HG03135 (cell line): ENCODE measurements at regions not wholly inside any gene's neighbourhood (a gene's known extent, or its start where the extent isn't known, plus 50 kb on each side); places are given as distances from the start of the nearest gene placed in this dataset.
"Not testable (repeated sequence)": the region's sequence is repeated elsewhere in the genome, so short reads cannot be mapped to it uniquely, and the experiment has no call there.

Experiments used
- ATAC-seq: cut with Tn5 transposase; IDR thresholded peaks from one replicate; pipeline ENCODE4 v1.9.1; 2021; ENCODE audit warnings: mild to moderate bottlenecking, moderate library complexity; ENCODE audit not compliant: unreplicated experiment

DNA sequence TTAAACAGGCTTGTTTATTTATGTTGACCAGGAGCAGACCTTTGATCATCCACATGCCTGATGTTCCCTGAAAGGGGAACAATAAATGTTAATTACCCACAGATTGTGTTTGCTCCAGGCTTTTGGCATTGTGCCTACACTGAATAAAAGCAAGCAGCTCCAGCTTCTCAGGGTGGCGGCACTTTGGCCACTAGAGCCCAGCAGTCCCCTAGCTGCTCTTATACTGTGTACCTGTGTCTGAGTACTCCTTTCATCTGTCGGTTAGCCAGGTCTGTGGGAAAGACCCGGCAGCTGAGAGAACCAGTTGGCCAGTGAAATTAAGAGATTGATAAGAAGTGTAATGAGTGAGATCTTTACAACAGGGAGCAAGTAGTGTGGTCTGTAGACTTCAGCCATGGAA is 254.8 kb upstream of the FTMT start:
- ATAC-seq = no peak

GRCh38 chr5:121608826-121609225 is 242.9 kb upstream of the FTMT start:
- no peak for ATAC-seq

DNA sequence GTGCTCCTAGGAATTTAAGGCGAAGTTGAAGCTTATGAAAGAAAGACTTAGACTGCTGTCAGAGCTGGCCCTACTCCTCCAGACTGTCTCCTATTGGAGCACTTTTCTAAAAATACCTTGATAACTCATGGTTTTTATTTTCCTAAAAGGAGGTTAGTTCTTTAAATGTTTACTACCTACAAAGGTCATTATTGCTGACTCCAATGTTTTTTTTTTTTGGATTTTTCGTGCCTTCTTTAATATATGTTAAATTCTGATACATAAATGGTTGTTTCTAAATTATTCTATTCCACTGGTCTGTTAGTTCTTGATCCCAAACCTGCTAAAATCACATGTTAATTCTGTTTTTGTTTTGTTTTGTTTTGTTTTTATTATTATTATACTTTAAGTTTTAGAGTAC is 227.6 kb upstream of the FTMT start:
- no peak for ATAC-seq

DNA sequence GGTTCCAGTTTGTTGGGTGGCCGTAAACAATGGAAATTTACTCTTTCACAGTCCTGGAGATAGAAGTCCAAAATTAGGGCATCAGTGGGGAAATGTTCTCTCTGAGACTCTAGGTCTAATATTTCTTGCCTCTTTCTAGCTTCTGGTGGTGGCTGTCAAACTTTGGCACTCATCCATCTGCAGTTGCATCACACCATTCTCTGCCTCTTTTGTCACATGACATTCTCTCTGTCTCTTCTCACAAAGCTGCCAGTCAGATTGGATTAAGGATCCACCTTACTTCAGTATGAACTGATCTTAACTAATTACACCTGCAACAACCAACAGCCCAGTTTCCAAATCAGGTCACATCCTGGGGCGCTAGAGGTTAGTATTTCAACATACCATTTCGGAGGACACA is 222.9 kb upstream of the FTMT start:
- ATAC-seq = no peak

- no peak for ATAC-seq
These were observed 221.3 kb upstream of the FTMT start for GRCh38 chr5:121630402-121630801.

- no peak for ATAC-seq
These were observed 216.7 kb upstream of the FTMT start for GRCh38 chr5:121634946-121635345.

- ATAC-seq = no peak
These were observed 213.6 kb upstream of the FTMT start for GRCh38 chr5:121638126-121638525.

DNA sequence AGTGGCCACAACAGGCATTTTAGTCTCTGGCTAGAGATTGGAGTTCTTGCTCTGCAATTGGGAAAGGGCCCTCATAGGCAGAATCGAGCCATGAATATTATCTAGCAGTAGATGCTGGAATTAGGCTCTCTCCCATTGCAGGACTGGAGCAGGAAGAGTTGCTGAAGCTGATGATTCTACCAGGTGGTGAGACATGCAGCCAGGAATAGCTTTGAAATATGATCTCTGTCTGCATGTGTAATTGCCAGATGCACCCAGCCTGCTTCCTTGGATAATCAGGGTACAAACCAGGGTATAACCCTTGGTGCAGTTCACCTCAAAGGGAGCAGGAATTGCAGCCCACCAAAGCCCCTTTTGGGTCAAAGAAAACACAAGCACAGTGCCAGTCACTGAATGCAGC is 211.4 kb upstream of the FTMT start:
- no peak for ATAC-seq

DNA sequence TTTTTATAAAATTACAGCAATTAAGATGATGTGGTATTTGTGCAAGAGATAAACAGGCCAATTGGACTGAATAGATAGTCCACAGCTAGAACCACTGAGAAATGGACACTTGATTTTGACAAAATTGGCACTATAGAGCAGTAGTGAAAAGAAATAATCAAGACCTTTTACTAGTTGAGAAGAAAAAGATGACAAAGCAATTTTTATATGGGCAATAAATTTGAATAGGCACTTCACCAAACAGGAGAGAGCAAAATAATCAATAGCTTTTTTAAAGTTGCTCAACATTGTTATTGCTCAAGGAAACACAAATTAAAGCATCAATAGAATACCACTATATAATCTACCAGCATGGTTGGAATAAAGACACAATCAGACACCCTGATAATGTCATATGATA is 193.5 kb upstream of the FTMT start:
- ATAC-seq = no peak

- no peak for ATAC-seq
These were observed 191.5 kb upstream of the FTMT start for GRCh38 chr5:121660142-121660541.

DNA sequence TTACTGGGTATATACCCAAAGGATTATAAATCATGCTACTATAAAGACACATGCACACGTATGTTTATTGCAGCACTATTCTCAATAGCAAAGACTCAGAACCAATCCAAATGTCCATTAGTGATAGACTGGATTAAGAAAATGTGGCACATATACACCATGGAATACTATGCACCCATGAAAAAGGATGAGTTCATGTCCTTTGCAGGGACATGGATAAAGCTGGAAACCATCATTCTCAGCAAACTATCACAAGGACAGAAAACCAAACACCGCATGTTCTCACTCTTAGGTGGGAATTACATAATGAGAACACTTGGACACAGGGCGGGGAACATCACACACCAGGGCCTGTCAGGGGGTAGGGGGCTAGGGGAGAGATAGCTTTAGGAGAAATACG is 186.1 kb upstream of the FTMT start:
- not testable (repeated sequence) for ATAC-seq

GRCh38 chr5:121667292-121667691 is 184.4 kb upstream of the FTMT start:
- no peak for ATAC-seq

DNA sequence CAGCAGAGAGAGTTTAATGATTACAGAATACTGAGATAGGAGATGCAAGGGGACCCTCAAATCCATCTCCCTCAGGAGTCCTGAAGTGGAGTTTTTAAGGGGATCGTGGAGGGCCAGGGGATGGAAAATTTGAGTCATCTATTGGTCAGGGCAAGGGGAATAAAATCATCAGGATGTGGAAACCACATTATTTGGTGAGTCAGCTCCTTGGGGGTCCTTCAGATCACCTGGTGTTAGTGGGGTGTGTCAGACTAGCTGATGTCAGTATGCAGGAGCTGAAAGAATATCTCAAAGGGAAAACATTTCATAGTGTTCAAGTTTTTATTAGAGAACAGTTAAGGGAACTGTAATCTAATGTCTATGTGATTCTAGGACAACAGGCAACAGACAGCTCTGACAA is 183.0 kb upstream of the FTMT start:
- ATAC-seq = no peak

GRCh38 chr5:121671624-121672023 is 180.1 kb upstream of the FTMT start:
- ATAC-seq = no peak

DNA sequence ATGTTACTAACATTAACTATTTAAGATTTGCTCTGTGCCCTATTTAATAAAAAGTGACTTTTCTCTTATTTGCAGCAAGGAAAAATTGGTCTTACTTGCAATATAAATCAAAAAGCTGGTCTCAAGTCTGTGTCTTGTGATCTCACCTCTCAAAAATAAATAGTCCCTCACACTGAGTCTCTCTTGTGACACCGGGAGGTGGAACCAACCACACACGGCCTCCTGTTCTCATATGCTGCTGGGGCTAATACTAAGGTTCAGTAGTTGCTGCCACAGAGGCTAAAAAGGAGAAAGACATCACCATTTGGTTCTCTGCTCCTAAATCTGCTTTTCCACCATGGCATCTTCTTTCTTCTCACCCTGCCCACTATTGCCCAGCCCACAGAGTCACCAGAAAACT is 175.8 kb upstream of the FTMT start:
- no peak for ATAC-seq

- no peak for ATAC-seq
These were observed 170.3 kb upstream of the FTMT start for GRCh38 chr5:121681229-121681855.

GRCh38 chr5:121688126-121688525 is 163.6 kb upstream of the FTMT start:
- ATAC-seq = no peak

- no peak for ATAC-seq
These were observed 162.9 kb upstream of the FTMT start for GRCh38 chr5:121688781-121689180.

GRCh38 chr5:121691478-121691877 is 160.2 kb upstream of the FTMT start:
- no peak for ATAC-seq

DNA sequence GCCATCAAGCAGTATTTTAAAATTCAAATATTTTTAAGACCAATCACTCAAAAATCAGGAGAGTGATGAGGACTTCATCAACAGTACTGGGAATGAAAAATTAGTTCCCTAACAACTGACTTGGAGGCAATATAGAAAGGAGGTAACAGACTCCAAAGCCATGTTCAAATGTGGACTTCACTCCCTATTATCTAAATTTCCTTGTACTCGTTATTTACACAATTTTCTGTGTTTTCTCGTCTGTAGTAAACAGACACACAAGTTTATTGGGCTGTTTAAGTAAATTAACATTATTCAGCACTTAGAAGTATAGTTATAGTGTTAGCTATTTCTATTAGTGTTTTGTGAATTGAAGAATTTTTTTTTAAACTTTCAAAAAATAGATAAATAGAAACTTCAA is 159.5 kb upstream of the FTMT start:
- ATAC-seq = no peak

GRCh38 chr5:121693864-121694263 is 157.8 kb upstream of the FTMT start:
- no peak for ATAC-seq

- ATAC-seq = no peak
These were observed 156.4 kb upstream of the FTMT start for GRCh38 chr5:121695307-121695706.

DNA sequence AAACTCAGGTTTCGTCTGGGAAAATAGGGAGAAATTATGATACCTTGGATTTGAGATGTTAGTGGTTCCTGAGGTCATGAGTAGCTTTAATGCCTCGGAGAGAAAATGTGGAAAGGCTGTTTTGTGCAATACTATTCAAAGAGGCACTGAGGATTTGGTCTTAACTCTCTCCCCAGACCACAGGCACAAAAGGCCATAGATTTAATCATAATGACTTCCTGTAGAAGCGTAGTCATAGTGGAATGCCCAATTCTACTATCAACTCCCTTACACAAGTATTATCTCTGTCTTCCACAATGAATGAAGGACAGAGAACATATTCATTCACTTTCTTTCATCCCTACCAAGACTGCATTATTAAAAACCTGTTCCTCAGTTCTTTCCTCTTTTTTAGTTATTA is 153.0 kb upstream of the FTMT start:
- ATAC-seq = no peak

DNA sequence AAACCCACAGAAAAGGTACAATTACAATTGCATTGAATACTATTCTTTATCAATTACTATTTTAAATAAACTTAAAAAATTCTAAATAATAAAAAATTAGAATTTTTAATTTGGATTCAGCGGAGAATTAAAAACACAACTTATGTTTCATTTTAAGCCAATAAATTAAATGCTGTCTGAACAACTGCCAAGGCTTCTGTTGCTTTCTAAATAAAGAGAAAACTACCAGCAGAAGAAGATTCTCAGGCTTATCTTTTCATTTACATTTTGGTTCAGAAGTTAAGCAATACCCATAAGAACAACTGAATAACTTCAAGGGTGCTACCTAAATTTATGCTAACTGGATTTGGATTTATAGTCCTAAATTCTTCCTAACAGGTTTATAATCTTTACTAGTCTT is 150.0 kb upstream of the FTMT start:
- no peak for ATAC-seq
